Lung (tissue), 11 donors: ENCODE measurements at regions not wholly inside any gene's neighbourhood (a gene's known extent, or its start where the extent isn't known, plus 50 kb on each side); places are given as distances from the start of the nearest gene placed in this dataset.

Experiments used
- ATAC-seq: fragments of 200-7000 bp; cut with Tn5 transposase; one replicate; pipeline ENCODE4 v1.9.1; 2020; ENCODE audit warnings: moderate number of reproducible peaks; ENCODE audit not compliant: insufficient read depth, low FRiP score
- DNase-seq, 3 donors: peaks; one replicate each; pipeline ENCODE4 v3.0.0-alpha.2; 2013 to 2017
- H3K27ac ChIP-seq, 2 donors: one replicate each; pipeline ENCODE4 v1.5.1; 2013; ENCODE audit warnings: mild to moderate bottlenecking in 2 of 2, moderate library complexity in 2 of 2, control low read depth in 1 of 2, inconsistent platforms in 1 of 2, low read depth in 1 of 2, low read length in 1 of 2
- H3K27me3 ChIP-seq, 3 donors: one replicate each; pipeline ENCODE4 v1.5.1; 2013; ENCODE audit warnings: low read length in 2 of 3; ENCODE audit not compliant: control insufficient read depth in 3 of 3, insufficient read depth in 3 of 3
- H3K36me3 ChIP-seq, 4 donors: one replicate each; pipeline ENCODE4 v1.5.1; 2013; ENCODE audit warnings: low read length in 4 of 4, mild to moderate bottlenecking in 1 of 4, moderate library complexity in 1 of 4; ENCODE audit not compliant: control insufficient read depth in 4 of 4, insufficient read depth in 4 of 4
- H3K4me1 ChIP-seq, 5 donors: one replicate each; pipeline ENCODE4 v1.5.1; 2013; ENCODE audit warnings: low read length in 5 of 5, mild to moderate bottlenecking in 2 of 5, moderate library complexity in 1 of 5; ENCODE audit not compliant: control insufficient read depth in 5 of 5, insufficient read depth in 5 of 5
- H3K4me3 ChIP-seq: one replicate; pipeline ENCODE4 v1.5.1; 2013; ENCODE audit warnings: mild to moderate bottlenecking, control low read depth, moderate library complexity
- H3K9ac ChIP-seq, 2 donors: one replicate each; pipeline ENCODE4 v1.5.1; 2013; ENCODE audit warnings: low read length in 2 of 2, control low read depth in 1 of 2; ENCODE audit not compliant: insufficient read depth in 1 of 2
- H3K9me3 ChIP-seq, 4 donors: one replicate each; pipeline ENCODE4 v1.5.1; 2013; ENCODE audit warnings: low read length in 3 of 4, mild to moderate bottlenecking in 1 of 4, moderate library complexity in 1 of 4; ENCODE audit not compliant: control insufficient read depth in 4 of 4, insufficient read depth in 3 of 4
- WGBS, 2 donors: extraction: QIAGEN DNeasy Blood & Tissue Kit; methylation state at CpG; one replicate each; pipeline ENCODE4 v1.1.7; 2013; 5-methylcytosine and 5-hydroxymethylcytosine counted together
- TF ChIP-seq, protein P1 (sequence below): IDR thresholded peaks from 2 replicates; pipeline ENCODE4 v1.5.1; 2012; ENCODE audit warnings: mild to moderate bottlenecking; ENCODE audit errors: control extremely low read depth, extremely low read depth
- donor health status: control.
- donor health status: control.
- donor health status: Bipolar disorder and iron deficiency.
- donor health status: healthy.
- donor health status: DM: yes; HTN: yes; CAD: no.

DNA sequence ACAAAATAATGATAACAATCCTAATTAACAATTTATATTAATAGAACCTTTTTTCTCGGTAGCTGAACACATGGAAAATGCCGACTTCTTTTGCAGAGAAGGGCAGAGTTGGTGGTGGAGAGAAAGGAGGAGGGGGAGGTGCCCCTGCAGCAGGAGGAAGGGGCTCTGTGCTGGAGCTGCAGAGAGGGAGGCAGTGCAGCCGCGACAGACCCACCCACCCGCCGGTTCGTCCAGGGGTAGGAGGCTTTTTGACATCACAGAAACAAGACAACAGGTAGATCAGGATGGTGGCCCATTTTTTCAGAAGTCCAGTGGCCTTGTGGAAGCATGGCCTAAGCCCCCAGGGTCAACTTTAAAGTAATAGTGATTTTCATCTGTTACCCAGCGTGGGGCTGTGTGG, 321.1 kb upstream of the SALL3 start:
- no peak for ATAC-seq
- H3K9me3 ChIP-seq = peaks cover 0 to 2% (median 0%) of the 10 kb centered on the region in 4 donors
- H3K36me3 ChIP-seq = no peaks in the 10 kb centered on the region
- no peak overlapping the region for H3K9ac ChIP-seq
- H3K27ac ChIP-seq = no peak overlapping the region
- no peak overlapping the region for H3K4me3 ChIP-seq
- no peaks in the 10 kb centered on the region for H3K27me3 ChIP-seq
- 83 to 89% methylated on average over 8 of the region's 8 CpGs for WGBS, 2 donors
- no peaks in the 10 kb centered on the region for H3K4me1 ChIP-seq
- DNase-seq = no peak
- TF ChIP-seq, protein P1, sequence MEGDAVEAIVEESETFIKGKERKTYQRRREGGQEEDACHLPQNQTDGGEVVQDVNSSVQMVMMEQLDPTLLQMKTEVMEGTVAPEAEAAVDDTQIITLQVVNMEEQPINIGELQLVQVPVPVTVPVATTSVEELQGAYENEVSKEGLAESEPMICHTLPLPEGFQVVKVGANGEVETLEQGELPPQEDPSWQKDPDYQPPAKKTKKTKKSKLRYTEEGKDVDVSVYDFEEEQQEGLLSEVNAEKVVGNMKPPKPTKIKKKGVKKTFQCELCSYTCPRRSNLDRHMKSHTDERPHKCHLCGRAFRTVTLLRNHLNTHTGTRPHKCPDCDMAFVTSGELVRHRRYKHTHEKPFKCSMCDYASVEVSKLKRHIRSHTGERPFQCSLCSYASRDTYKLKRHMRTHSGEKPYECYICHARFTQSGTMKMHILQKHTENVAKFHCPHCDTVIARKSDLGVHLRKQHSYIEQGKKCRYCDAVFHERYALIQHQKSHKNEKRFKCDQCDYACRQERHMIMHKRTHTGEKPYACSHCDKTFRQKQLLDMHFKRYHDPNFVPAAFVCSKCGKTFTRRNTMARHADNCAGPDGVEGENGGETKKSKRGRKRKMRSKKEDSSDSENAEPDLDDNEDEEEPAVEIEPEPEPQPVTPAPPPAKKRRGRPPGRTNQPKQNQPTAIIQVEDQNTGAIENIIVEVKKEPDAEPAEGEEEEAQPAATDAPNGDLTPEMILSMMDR = no peak

- Histone ChIP-seq H3K4me3 (no peak overlapping the region), H3K4me1 (no peaks in the 10 kb centered on the region), H3K9ac (no peak overlapping the region), H3K27me3 (no peaks in the 10 kb centered on the region), H3K36me3 (no peaks in the 10 kb centered on the region), H3K27ac (no peak overlapping the region), H3K9me3 (peaks cover 0 to 2% (median 0%) of the 10 kb centered on the region in 4 donors)
- DNase-seq = no peak
- 85 to 87% methylated on average over 14 of the region's 14 CpGs for WGBS, 2 donors
- TF ChIP-seq, protein P1 = no peak
- no peak for ATAC-seq
Measured at GRCh38 chr18:78659057-78659456, 320.6 kb upstream of the SALL3 start.

DNA sequence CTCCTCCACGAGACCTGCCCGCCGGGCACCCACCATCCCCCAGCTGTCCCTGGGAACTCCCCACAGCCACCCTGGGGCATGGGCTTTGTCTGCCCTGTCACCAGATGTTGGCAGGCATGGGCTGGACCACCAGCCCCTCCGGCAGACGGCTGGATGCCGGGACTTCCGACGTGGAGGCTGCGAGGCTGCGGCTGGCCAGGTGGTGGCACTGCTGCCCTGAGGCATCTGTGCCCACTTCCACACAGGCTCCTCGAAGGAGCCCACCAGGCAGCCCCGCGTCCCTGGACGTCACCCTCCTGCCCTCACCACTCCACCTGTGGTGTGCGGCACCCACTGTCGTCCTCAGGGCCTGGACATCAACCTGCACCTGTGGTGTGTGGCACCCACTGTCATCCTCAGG, 319.9 kb upstream of the SALL3 start:
- H3K9ac ChIP-seq = no peak overlapping the region
- H3K27ac ChIP-seq = no peak overlapping the region
- TF ChIP-seq, protein P1 = no peak
- no peak for DNase-seq
- H3K4me1 ChIP-seq = no peaks in the 10 kb centered on the region
- no peaks in the 10 kb centered on the region for H3K27me3 ChIP-seq
- 30 to 33% methylated on average over 15 to 16 of the region's 16 CpGs for WGBS, 2 donors
- no peak for ATAC-seq
- peaks cover 0 to 2% (median 0%) of the 10 kb centered on the region in 4 donors for H3K9me3 ChIP-seq
- no peak overlapping the region for H3K4me3 ChIP-seq
- H3K36me3 ChIP-seq = no peaks in the 10 kb centered on the region

DNA sequence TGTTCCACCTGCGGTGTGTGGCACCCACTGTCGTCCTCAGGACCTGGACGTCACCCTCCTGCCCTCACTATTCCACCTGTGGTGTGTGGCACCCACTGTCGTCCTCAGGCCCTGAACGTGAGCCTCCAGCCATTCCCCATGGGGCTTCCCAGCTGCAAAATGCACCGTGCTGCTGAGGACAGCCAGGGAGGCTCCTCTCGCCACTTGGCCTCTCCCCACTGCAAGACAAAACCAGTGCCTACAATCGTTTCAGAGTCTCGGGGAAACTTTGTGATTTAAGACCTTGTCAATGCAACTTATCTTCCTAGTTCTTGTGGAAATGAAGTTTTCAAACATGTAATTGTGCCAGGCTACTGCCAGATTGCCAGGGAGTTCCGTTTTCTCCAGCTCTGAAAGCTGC, 319.3 kb upstream of the SALL3 start:
- DNase-seq (no peak), ATAC-seq (no peak)
- Histone ChIP-seq H3K9me3 (peaks cover 0 to 2% (median 0%) of the 10 kb centered on the region in 4 donors), H3K36me3 (no peaks in the 10 kb centered on the region), H3K27ac (no peak overlapping the region), H3K27me3 (no peaks in the 10 kb centered on the region), H3K4me3 (no peak overlapping the region), H3K9ac (no peak overlapping the region), H3K4me1 (no peaks in the 10 kb centered on the region)
- WGBS, 2 donors = 80 to 87% methylated on average over 10 of the region's 10 CpGs
- TF ChIP-seq, protein P1 = no peak
